GM10266 (cell line): ENCODE measurements at regions not wholly inside any gene's neighbourhood (a gene's known extent, or its start where the extent isn't known, plus 50 kb on each side); places are given as distances from the start of the nearest gene placed in this dataset.

Experiments
- DNase-seq: peaks from one replicate; pipeline ENCODE4 v3.0.0; 2012; ENCODE audit errors: extremely low spot score
- CTCF ChIP-seq: IDR thresholded peaks from 2 replicates; pipeline ENCODE4 v1.5.1; 2012; ENCODE audit warnings: mild to moderate bottlenecking, low read depth; ENCODE audit not compliant: control insufficient read depth, insufficient read depth; ENCODE audit errors: missing control alignments

GRCh38 chr2:103230796-103231195, 469.0 kb downstream of the TMEM182 start:
- DNase-seq: no peak
- no peak for TF ChIP-seq CTCF

GRCh38 chr2:103232865-103233264, 471.0 kb downstream of the TMEM182 start:
- no peak for DNase-seq
- TF ChIP-seq CTCF: no peak

GRCh38 chr2:103233691-103234090, 471.9 kb downstream of the TMEM182 start:
- TF ChIP-seq CTCF: no peak
- no peak for DNase-seq

DNA sequence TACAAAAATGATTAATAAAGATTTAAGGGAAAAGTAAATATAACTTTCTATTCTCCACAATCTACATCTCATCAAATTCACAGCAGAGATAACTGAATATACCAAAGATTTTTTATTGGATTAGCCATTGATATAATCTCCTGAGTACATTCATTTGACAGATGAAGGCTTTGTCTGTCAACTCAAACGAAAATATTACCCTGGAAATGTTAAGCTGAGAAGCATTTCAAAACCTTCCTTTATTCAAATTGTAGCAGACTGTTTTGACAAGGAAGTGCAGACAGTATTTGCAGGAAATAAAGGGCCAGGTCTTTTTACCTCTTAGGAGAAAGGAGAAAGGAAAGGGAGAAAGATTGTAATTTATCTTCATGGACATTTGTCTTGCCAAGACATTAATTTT, 473.5 kb downstream of the TMEM182 start:
- TF ChIP-seq CTCF: no peak
- DNase-seq: no peak

DNA sequence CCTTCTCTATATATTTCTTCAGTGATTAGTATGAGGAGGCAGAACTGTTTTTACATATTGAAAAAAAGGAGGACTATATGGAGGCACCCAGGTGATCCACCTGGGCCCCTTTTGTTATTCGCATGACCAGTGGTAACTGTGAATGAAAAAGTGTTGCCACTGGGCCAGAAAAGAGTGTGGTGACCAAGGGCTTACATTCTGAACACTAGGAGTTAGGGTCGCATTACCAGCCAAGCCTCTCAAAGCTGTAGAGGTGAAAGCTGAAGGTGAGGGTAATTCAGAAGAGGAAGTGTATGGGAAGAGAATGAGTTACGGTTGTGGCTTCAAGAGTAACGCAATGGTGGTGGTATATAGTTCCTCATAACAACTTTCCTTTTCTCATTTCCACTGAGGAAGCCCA, 487.6 kb downstream of the TMEM182 start:
- TF ChIP-seq CTCF: no peak
- DNase-seq: no peak

- TF ChIP-seq CTCF: no peak
These were observed 490.9 kb downstream of the TMEM182 start for GRCh38 chr2:103252781-103253180.

GRCh38 chr2:103254611-103255010, 492.8 kb downstream of the TMEM182 start:
- no peak for TF ChIP-seq CTCF
- DNase-seq: no peak

More at GRCh38 chr2:103252781-103253180, 490.9 kb downstream of the TMEM182 start:
- DNase-seq: no peak
